K562 (cell line): ENCODE measurements at regions not wholly inside any gene's neighbourhood (a gene's known extent, or its start where the extent isn't known, plus 50 kb on each side); places are given as distances from the start of the nearest gene placed in this dataset.

Experiments
- ATAC-seq: fragments of 200-7000 bp; cut with Tn5 transposase; 3 replicates; pipeline ENCODE4 v1.9.1; 2020; ENCODE audit warnings: moderate library complexity
- BruUV-seq: library from RNA; stranded (reverse); fragments of 400-500 nt; replicated peaks from 2 replicates; lab custom pipeline; 2021; lab: Mats Ljungman, UMichigan
- CTCF ChIA-PET: fragments of 300-600 bp; formaldehyde crosslinking; extraction: SDS; loops from one replicate; lab custom pipeline; 2021; ENCODE audit warnings: low intra/inter-chr PET ratio; lab: Yijun Ruan, JAX
- POLR2A ChIA-PET: fragments of 300-600, 350-650 bp; sonication (Branson Sonifier 250); formaldehyde crosslinking; extraction: SDS; loops from one replicate; lab custom pipeline; 2021; ENCODE audit warnings: antibody characterized with exemption, inconsistent platforms; lab: Yijun Ruan, JAX
- DNase-seq, 4 experiments: peaks; one replicate each; pipeline versions ENCODE4 v3.0.0 to v3.0.0-alpha.2; 2011 to 2018; ENCODE audit warnings: low spot score in 3 of 4, mixed read lengths in 3 of 4; ENCODE audit errors: extremely low read depth in 1 of 4
- FAIRE-seq: peaks from 2 replicates; lab custom pipeline; 2011; peaks lifted over from hg19 to GRCh38; lab: Jason Lieb, UNC
- H2AFZ ChIP-seq: 2 replicates; pipeline ENCODE4 v1.6.0; 2011; ENCODE audit warnings: low read depth, low read length, control low read depth, inconsistent platforms
- H3K27ac ChIP-seq: fragments of 200-600 bp; 3 replicates; pipeline ENCODE4 v1.8.0; 2011; ENCODE audit warnings: low read depth, mild to moderate bottlenecking, control low read depth, inconsistent platforms, low read length, moderate library complexity, mixed read lengths; ENCODE audit errors: extremely low read depth
- H3K27me3 ChIP-seq, 2 experiments: fragments of 300-600 bp in 1 of 2; 2 replicates in 1 of 2; 3 replicates in 1 of 2; pipeline versions ENCODE4 v1.6.0 to v1.8.0; 2011; ENCODE audit warnings: inconsistent platforms in 2 of 2, low read length in 2 of 2, mild to moderate bottlenecking in 1 of 2, mixed read lengths in 1 of 2, moderate library complexity in 1 of 2; ENCODE audit not compliant: control insufficient read depth in 2 of 2, insufficient read depth in 2 of 2
- H3K36me3 ChIP-seq: fragments of 300-600 bp; 3 replicates; pipeline ENCODE4 v1.8.0; 2011; ENCODE audit warnings: mild to moderate bottlenecking, low read length, inconsistent platforms; ENCODE audit not compliant: control insufficient read depth, insufficient read depth
- H3K4me1 ChIP-seq, 2 experiments: fragments of 200-600 bp in 1 of 2; replicated peaks in 1 of 2; 2 replicates in 1 of 2; 3 replicates in 1 of 2; pipeline versions ENCODE4 v1.5.1 to v1.8.0; 2011; ENCODE audit warnings: inconsistent platforms in 2 of 2, low read length in 2 of 2, mild to moderate bottlenecking in 1 of 2, mixed read lengths in 1 of 2, moderate library complexity in 1 of 2; ENCODE audit not compliant: control insufficient read depth in 2 of 2, insufficient read depth in 2 of 2
- H3K4me2 ChIP-seq: 2 replicates; pipeline ENCODE4 v1.6.1; 2011; ENCODE audit warnings: low read length, control low read depth, inconsistent platforms, mixed read lengths; ENCODE audit not compliant: insufficient read depth
- H3K4me3 ChIP-seq: fragments of 200-600 bp; sonication (generic), shearing (Covaris generic); 2 replicates; pipeline ENCODE4 v1.5.1; 2016; ENCODE audit warnings: control low read depth, inconsistent platforms
- H3K79me2 ChIP-seq: fragments of 200-600 bp; 3 replicates; pipeline ENCODE4 v1.8.0; 2011; ENCODE audit warnings: low read length, inconsistent platforms; ENCODE audit not compliant: control insufficient read depth, insufficient read depth
- H3K9ac ChIP-seq, 2 experiments: 2 replicates each; pipeline versions ENCODE4 v1.6.0 to v1.6.1; 2011; ENCODE audit warnings: low read depth in 2 of 2, low read length in 2 of 2, control low read depth in 1 of 2, inconsistent platforms in 1 of 2, mild to moderate bottlenecking in 1 of 2, mixed read lengths in 1 of 2; ENCODE audit not compliant: insufficient read depth in 1 of 2
- H3K9me1 ChIP-seq: one replicate; pipeline ENCODE4 v1.6.0; 2011; ENCODE audit warnings: inconsistent platforms, mild to moderate bottlenecking, low read length, moderate library complexity; ENCODE audit not compliant: control insufficient read depth, insufficient read depth
- H3K9me3 ChIP-seq: replicated peaks from 2 replicates; pipeline ENCODE4 v1.5.1; 2011; ENCODE audit warnings: low read depth, low read length, inconsistent platforms; ENCODE audit not compliant: control insufficient read depth, insufficient read depth
- H4K20me1 ChIP-seq: replicated peaks from 2 replicates; pipeline ENCODE4 v1.6.1; 2011; ENCODE audit warnings: low read length, inconsistent platforms, mixed read lengths; ENCODE audit not compliant: control insufficient read depth, insufficient read depth
- BDP1 ChIP-seq: IDR thresholded peaks from 3 replicates; pipeline ENCODE4 v1.6.1; 2011; ENCODE audit not compliant: insufficient read length, insufficient read depth
- HIVEP1 ChIP-seq: fragments of 250-450 bp; sonication (Bioruptor Pico); IDR thresholded peaks from 2 replicates; pipeline ENCODE4 v1.4.0; 2020; ENCODE audit warnings: mild to moderate bottlenecking
- KLF13 ChIP-seq: fragments of 450-650 bp; IDR thresholded peaks from 2 replicates; pipeline ENCODE4 v1.6.1; 2016; ENCODE audit warnings: missing genetic modification characterization, low read depth, mild to moderate bottlenecking, missing compliant biosample characterization, moderate library complexity, borderline replicate concordance
- MAZ ChIP-seq, 2 experiments: fragments of 450-650 bp in 1 of 2; sonication (generic) in 1 of 2; formaldehyde crosslinking; IDR thresholded peaks in 1 of 2; conservative IDR thresholded peaks in 1 of 2; 2 replicates each; pipeline versions ENCODE4 v1.4.0 to v1.5.0; 2020; ENCODE audit warnings: mild to moderate bottlenecking in 1 of 2, missing genetic modification reagents in 1 of 2
- NFXL1 ChIP-seq: fragments of 450-650 bp; formaldehyde crosslinking; IDR thresholded peaks from 2 replicates; pipeline ENCODE4 v1.4.0; 2021; ENCODE audit warnings: mild to moderate bottlenecking
- RCOR1 ChIP-seq, 2 experiments: IDR thresholded peaks; 2 replicates each; pipeline ENCODE4 v1.6.1; 2012; ENCODE audit warnings: low read depth in 2 of 2, low read length in 2 of 2, borderline replicate concordance in 1 of 2, improper control_type of control experiment in 1 of 2
- SAFB2 ChIP-seq: fragments of 200-400 bp; formaldehyde crosslinking; IDR thresholded peaks from 2 replicates; pipeline ENCODE4 v1.6.1; 2018; ENCODE audit warnings: borderline replicate concordance, low read length, low read depth, moderate library complexity; ENCODE audit not compliant: severe bottlenecking
- SLC30A9 ChIP-seq: fragments of 250-450 bp; sonication (Bioruptor Pico); IDR thresholded peaks from 2 replicates; pipeline ENCODE4 v1.8.0; 2022; ENCODE audit warnings: mild to moderate bottlenecking, moderate library complexity
- TAF15 ChIP-seq: fragments of 200-400 bp; formaldehyde crosslinking; IDR thresholded peaks from 2 replicates; pipeline ENCODE4 v1.6.1; 2017; ENCODE audit warnings: mild to moderate bottlenecking, low read depth, low read length, moderate library complexity
- TBL1XR1 ChIP-seq, 2 experiments: IDR thresholded peaks; 2 replicates each; pipeline ENCODE4 v1.6.1; 2012; ENCODE audit warnings: improper control_type of control experiment in 2 of 2, low read length in 2 of 2, mild to moderate bottlenecking in 1 of 2
- TCF3 ChIP-seq: sonication (generic); formaldehyde crosslinking; IDR thresholded peaks from 2 replicates; pipeline ENCODE4 v1.4.0; 2020; ENCODE audit warnings: mild to moderate bottlenecking, missing genetic modification reagents
- ZNF133 ChIP-seq: fragments of 250-450 bp; sonication (Bioruptor Pico); IDR thresholded peaks from 2 replicates; pipeline ENCODE4 v1.4.0; 2020; ENCODE audit warnings: mild to moderate bottlenecking
- ZNF24 ChIP-seq: fragments of 450-650 bp; IDR thresholded peaks from 2 replicates; pipeline ENCODE4 v1.6.1; 2016
- ZNF253 ChIP-seq: fragments of 250-450 bp; sonication (Bioruptor Pico); conservative IDR thresholded peaks from 2 replicates; pipeline ENCODE4 v1.6.1; 2021; ENCODE audit warnings: mild to moderate bottlenecking
- ZNF354B ChIP-seq: fragments of 250-450 bp; sonication (Bioruptor Pico); IDR thresholded peaks from 2 replicates; pipeline ENCODE4 v1.4.0; 2020
- ZNF384 ChIP-seq: IDR thresholded peaks from 2 replicates; pipeline ENCODE4 v1.6.1; 2012; ENCODE audit warnings: low read depth, low read length, improper control_type of control experiment
- WGBS: fragments of 100-300 bp; shearing (Covaris generic); methylation state at CpG from one replicate; pipeline ENCODE4 v1.1.6; 2016; ENCODE audit warnings: low coverage, mixed read lengths; ENCODE audit not compliant: insufficient coverage; ENCODE audit errors: missing lambda C conversion rate; 5-methylcytosine and 5-hydroxymethylcytosine counted together
- in situ Hi-C: fragments of 300-500 bp; cut with MboI; formaldehyde crosslinking; loops from 4 replicates; pipeline ENCODE4 v1.15.0; 2018; ENCODE audit warnings: inconsistent platforms, mixed read lengths
- intact Hi-C: fragments of 100-400 bp; cut with micrococcal nuclease; formaldehyde crosslinking; loops from 2 replicates; pipeline ENCODE4 v1.14.2; 2022
- TF ChIP-seq, protein P1 (sequence below): fragments of 450-650 bp; IDR thresholded peaks from 2 replicates; pipeline ENCODE4 v1.6.1; 2018; ENCODE audit not compliant: partially characterized antibody
- TF ChIP-seq, protein P2 (sequence below): sonication (generic); formaldehyde crosslinking; IDR thresholded peaks from 2 replicates; pipeline ENCODE4 v1.8.1; 2023; ENCODE audit warnings: mild to moderate bottlenecking, missing genetic modification reagents

DNA sequence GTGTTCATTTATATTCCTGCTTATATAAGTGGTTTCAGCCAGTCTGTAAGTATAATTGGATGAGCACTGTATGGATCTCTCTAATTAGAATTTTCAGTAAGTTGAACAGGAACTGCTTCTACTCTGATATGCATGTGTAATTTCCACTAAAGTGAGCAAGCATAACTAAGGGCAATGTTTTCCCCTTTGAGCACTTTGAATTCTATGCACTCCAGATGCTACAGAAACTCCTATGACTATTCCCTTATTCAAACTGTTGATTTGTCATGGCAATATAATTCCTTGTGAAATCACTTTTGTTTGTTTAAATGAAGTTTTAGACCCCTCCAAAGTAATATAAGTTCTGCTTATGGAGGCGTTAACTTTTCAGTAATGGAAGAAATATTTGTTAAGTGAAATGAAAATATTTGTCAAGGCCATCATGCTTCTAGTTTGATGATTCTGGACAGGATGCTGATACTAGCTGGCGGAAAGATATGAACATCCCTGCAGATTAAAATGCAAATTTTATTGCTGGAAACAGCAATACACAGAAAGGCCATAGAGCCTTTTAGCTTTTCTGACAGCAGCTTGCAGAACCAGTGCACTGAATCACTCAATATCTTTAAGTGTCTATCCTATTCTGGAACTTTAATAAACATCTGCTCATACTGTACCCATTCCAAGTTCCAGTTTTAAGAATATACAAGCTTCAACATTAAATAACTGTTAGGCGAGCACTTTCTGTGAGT is 1460.8 kb downstream of the RAPGEF2 start:
- Histone ChIP-seq H2AFZ (no peak overlapping the region), H3K9me1 (no peaks in the 10 kb centered on the region), H3K27me3 (no peaks in the 10 kb centered on the region), H3K4me1 (no peaks in the 10 kb centered on the region), H3K9ac (no peak overlapping the region), H3K79me2 (no peaks in the 10 kb centered on the region), H3K4me2 (no peak overlapping the region), H4K20me1 (no peaks in the 10 kb centered on the region), H3K4me3 (no peak overlapping the region), H3K36me3 (no peaks in the 10 kb centered on the region), H3K9me3 (no peaks in the 10 kb centered on the region), H3K27ac (no peak overlapping the region)
- no peak for ATAC-seq
- no peak for FAIRE-seq
- in situ Hi-C loops, result no loop called here
- ChIA-PET CTCF (no interaction called here), POLR2A (no interaction called here)
- DNase-seq, result no peak
- BruUV-seq, result no TSS peak
- intact Hi-C loops, result no loop called here
- WGBS, result 0% methylated on average over 2 of the region's 3 CpGs
- TF ChIP-seq BDP1 (no peak), RCOR1 (IDR thresholded peaks at IDR 0.05; ENCODE audit: borderline replicate concordance in 1 of 2, low read depth in 2 of 2, low read length in 2 of 2) (no peak), ZNF24 (no peak), TBL1XR1 (IDR thresholded peaks at IDR 0.05; ENCODE audit: low read length in 2 of 2) (no peak), ZNF253 (no peak), SAFB2 (no peak), TAF15 (no peak), ZNF384 (no peak), NFXL1 (no peak), MAZ (CRISPR knock-in tag; conservative IDR thresholded peaks at IDR 0.05 in 1 of 2, IDR thresholded peaks at IDR 0.05 in 1 of 2) (no peak), HIVEP1 (CRISPR knock-in tag) (no peak), KLF13 (no peak), ZNF133 (CRISPR knock-in tag) (no peak), TCF3 (CRISPR knock-in tag) (no peak), SLC30A9 (CRISPR knock-in tag) (no peak), ZNF354B (CRISPR knock-in tag) (no peak)
- TF ChIP-seq, protein P1, sequence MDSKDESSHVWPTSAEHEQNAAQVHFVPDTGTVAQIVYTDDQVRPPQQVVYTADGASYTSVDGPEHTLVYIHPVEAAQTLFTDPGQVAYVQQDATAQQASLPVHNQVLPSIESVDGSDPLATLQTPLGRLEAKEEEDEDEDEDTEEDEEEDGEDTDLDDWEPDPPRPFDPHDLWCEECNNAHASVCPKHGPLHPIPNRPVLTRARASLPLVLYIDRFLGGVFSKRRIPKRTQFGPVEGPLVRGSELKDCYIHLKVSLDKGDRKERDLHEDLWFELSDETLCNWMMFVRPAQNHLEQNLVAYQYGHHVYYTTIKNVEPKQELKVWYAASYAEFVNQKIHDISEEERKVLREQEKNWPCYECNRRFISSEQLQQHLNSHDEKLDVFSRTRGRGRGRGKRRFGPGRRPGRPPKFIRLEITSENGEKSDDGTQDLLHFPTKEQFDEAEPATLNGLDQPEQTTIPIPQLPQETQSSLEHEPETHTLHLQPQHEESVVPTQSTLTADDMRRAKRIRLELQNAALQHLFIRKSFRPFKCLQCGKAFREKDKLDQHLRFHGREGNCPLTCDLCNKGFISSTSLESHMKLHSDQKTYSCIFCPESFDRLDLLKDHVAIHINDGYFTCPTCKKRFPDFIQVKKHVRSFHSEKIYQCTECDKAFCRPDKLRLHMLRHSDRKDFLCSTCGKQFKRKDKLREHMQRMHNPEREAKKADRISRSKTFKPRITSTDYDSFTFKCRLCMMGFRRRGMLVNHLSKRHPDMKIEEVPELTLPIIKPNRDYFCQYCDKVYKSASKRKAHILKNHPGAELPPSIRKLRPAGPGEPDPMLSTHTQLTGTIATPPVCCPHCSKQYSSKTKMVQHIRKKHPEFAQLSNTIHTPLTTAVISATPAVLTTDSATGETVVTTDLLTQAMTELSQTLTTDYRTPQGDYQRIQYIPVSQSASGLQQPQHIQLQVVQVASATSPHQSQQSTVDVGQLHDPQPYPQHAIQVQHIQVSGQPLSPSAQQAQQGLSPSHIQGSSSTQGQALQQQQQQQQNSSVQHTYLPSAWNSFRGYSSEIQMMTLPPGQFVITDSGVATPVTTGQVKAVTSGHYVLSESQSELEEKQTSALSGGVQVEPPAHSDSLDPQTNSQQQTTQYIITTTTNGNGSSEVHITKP, result no peak
- TF ChIP-seq, protein P2, sequence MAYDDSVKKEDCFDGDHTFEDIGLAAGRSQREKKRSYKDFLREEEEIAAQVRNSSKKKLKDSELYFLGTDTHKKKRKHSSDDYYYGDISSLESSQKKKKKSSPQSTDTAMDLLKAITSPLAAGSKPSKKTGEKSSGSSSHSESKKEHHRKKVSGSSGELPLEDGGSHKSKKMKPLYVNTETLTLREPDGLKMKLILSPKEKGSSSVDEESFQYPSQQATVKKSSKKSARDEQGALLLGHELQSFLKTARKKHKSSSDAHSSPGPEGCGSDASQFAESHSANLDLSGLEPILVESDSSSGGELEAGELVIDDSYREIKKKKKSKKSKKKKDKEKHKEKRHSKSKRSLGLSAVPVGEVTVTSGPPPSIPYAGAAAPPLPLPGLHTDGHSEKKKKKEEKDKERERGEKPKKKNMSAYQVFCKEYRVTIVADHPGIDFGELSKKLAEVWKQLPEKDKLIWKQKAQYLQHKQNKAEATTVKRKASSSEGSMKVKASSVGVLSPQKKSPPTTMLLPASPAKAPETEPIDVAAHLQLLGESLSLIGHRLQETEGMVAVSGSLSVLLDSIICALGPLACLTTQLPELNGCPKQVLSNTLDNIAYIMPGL (CRISPR knock-in tag), result no peak
